Astrocyte of the cerebellum (primary cell): ENCODE measurements at regions not wholly inside any gene's neighbourhood (a gene's known extent, or its start where the extent isn't known, plus 50 kb on each side); places are given as distances from the start of the nearest gene placed in this dataset.
"Not testable (repeated sequence)": the region's sequence is repeated elsewhere in the genome, so short reads cannot be mapped to it uniquely, and the experiment has no call there.

Experiments used
- DNase-seq: peaks from one replicate; pipeline ENCODE4 v3.0.0-alpha.2; 2011; ENCODE audit warnings: low read depth
- H3K4me3 ChIP-seq: 2 replicates; pipeline ENCODE4 v1.5.1; 2011; ENCODE audit warnings: mild to moderate bottlenecking, low read depth, low read length, moderate library complexity
- CTCF ChIP-seq: IDR thresholded peaks from 2 replicates; pipeline ENCODE4 v1.5.1; 2012; ENCODE audit warnings: low read length, low read depth, moderate library complexity, mild to moderate bottlenecking; ENCODE audit errors: missing control alignments
- in situ Hi-C: cut with HindIII; loops from 2 replicates; pipeline ENCODE4 v1.10.0; 2017; ENCODE audit warnings: low sequenced_read_pairs

GRCh38 chr18:73679941-73680712 lies 467.5 kb downstream of the FBXO15 start:
- no peak for TF ChIP-seq CTCF
- in situ Hi-C loops: no loop called here
- DNase-seq: no peak
- H3K4me3 ChIP-seq: no peak overlapping the region

- no peak overlapping the region for H3K4me3 ChIP-seq
- TF ChIP-seq CTCF: no peak
- no peak for DNase-seq
- in situ Hi-C loops: no loop called here
Measured at GRCh38 chr18:73677450-73677849, 470.2 kb downstream of the FBXO15 start.

GRCh38 chr18:73674125-73674865 lies 473.3 kb downstream of the FBXO15 start:
- no peak overlapping the region for H3K4me3 ChIP-seq
- TF ChIP-seq CTCF: no peak
- no peak for DNase-seq
- in situ Hi-C loops: no loop called here

GRCh38 chr18:73671480-73671879 lies 476.2 kb downstream of the FBXO15 start:
- in situ Hi-C loops, H3K4me3 ChIP-seq, DNase-seq: not testable (repeated sequence)

GRCh38 chr18:73670524-73670923 lies 477.1 kb downstream of the FBXO15 start:
- no peak for TF ChIP-seq CTCF
- in situ Hi-C loops: no loop called here
- no peak for DNase-seq
- H3K4me3 ChIP-seq: no peak overlapping the region

- in situ Hi-C loops: no loop called here
- TF ChIP-seq CTCF: no peak
- H3K4me3 ChIP-seq: no peak overlapping the region
- no peak for DNase-seq
Measured at GRCh38 chr18:73670039-73670438, 477.6 kb downstream of the FBXO15 start.

GRCh38 chr18:73669297-73669696 lies 478.3 kb downstream of the FBXO15 start:
- H3K4me3 ChIP-seq: no peak overlapping the region
- DNase-seq: peak; percentile 95
- no peak for TF ChIP-seq CTCF
- in situ Hi-C loops: no loop called here
